Pancreas (tissue), 10 donors: ENCODE measurements at regions not wholly inside any gene's neighbourhood (a gene's known extent, or its start where the extent isn't known, plus 50 kb on each side); places are given as distances from the start of the nearest gene placed in this dataset.

ENCODE experiments used
- ATAC-seq, 4 donors: fragments of 200-7000 bp; cut with Tn5 transposase; one replicate each; pipeline versions ENCODE4 v1.8.0 to v1.9.1; 2020; ENCODE audit warnings: mild to moderate bottlenecking in 4 of 4, moderate library complexity in 4 of 4
- DNase-seq, 6 donors: peaks; one replicate each; pipeline ENCODE4 v3.0.0-alpha.2; 2020
- FAIRE-seq: peaks from 2 replicates; lab custom pipeline; 2012; peaks lifted over from hg19 to GRCh38; lab: Jason Lieb, UNC
- H3K27ac ChIP-seq, 4 donors: fragments of 200-600 bp; sonication (generic); 1 replicate in 3 of 4; 2 replicates in 1 of 4; pipeline versions ENCODE4 v1.5.0 to v1.8.0; 2020
- H3K27me3 ChIP-seq, 4 donors: fragments of 200-600 bp; one replicate each; pipeline ENCODE4 v1.8.0; 2021
- H3K36me3 ChIP-seq, 3 donors: fragments of 200-600 bp; sonication (generic) in 1 of 3; one replicate each; pipeline versions ENCODE4 v1.5.0 to v1.8.0; 2020 to 2021
- H3K4me1 ChIP-seq, 3 donors: fragments of 200-600 bp; one replicate each; pipeline ENCODE4 v1.8.0; 2021
- H3K4me3 ChIP-seq, 4 donors: fragments of 200-600 bp; sonication (generic) in 2 of 4; one replicate each; pipeline versions ENCODE4 v1.5.0 to v1.8.0; 2020 to 2021
- H3K9me3 ChIP-seq, 4 donors: fragments of 200-600 bp; one replicate each; pipeline ENCODE4 v1.8.0; 2021
- WGBS, 2 donors: extraction: QIAGEN DNeasy Blood & Tissue Kit; methylation state at CpG; one replicate each; pipeline ENCODE4 v1.1.7; 2013; 5-methylcytosine and 5-hydroxymethylcytosine counted together
- intact Hi-C, 3 donors: fragments of 100-400 bp; cut with DNase I; formaldehyde crosslinking; loops; one replicate each; pipeline versions ENCODE4 v1.11.1 to v1.14.2; 2022
- TF ChIP-seq, protein P1 (sequence below), 4 donors: fragments of 200-600 bp; sonication (generic) in 3 of 4; IDR thresholded peaks; one replicate each; pipeline versions ENCODE4 v1.5.0 to v1.8.0; 2021; ENCODE audit warnings: antibody characterized with exemption in 4 of 4
- donor health status: healthy with polysubstance abuse.
- donor health status: DM: no; HTN: no; CAD: no; lungs with moderate emphysema.
- donor health status: DM: no; HTN: no; CAD: no.
- donor health status: control.
- donor health status: control.
- donor health status: Bipolar disorder and iron deficiency.
- donor health status: DM: yes; HTN: yes; CAD: no.
- donor health status: DM: no; HTN: no; CAD: no.
- donor health status: DM: no; HTN: no; CAD: no.
- donor health status: DM: yes; HTN: yes; CAD: no.

DNA sequence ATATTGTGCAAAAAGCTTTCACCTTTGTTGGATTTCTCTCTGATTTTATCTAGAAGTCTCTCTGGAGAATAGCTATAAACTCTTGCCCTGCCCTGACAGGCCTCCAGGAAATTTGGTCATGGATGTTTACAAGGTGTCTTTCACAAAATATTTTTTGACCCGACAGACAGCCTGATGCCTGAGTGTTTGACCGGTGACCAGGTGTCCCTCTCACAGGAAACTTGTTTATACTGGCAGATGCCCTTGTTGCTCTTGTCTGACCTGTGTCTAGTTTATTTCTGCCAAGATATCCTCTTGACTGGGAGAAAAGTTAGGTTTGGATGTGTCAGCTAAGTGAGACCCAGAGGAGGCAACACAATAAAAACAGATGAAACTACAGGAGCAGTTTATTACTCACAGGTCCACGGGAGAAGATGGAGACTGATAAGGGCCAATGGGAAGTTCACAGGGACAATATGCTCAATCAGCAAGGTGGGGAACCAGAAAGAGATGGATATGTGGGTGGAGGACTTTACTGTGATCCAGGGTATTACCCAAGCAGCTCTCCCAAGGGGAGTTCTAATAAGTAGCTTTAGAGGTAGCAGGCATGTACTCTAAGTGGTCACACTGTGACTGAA is 243.3 kb downstream of the ARAP2 start:
- Histone ChIP-seq H3K4me1 (no peaks in the 10 kb centered on the region), H3K27me3 (no peaks in the 10 kb centered on the region), H3K9me3 (no peaks in the 10 kb centered on the region), H3K36me3 (no peaks in the 10 kb centered on the region), H3K27ac (no peak overlapping the region), H3K4me3 (no peak overlapping the region)
- TF ChIP-seq, protein P1, sequence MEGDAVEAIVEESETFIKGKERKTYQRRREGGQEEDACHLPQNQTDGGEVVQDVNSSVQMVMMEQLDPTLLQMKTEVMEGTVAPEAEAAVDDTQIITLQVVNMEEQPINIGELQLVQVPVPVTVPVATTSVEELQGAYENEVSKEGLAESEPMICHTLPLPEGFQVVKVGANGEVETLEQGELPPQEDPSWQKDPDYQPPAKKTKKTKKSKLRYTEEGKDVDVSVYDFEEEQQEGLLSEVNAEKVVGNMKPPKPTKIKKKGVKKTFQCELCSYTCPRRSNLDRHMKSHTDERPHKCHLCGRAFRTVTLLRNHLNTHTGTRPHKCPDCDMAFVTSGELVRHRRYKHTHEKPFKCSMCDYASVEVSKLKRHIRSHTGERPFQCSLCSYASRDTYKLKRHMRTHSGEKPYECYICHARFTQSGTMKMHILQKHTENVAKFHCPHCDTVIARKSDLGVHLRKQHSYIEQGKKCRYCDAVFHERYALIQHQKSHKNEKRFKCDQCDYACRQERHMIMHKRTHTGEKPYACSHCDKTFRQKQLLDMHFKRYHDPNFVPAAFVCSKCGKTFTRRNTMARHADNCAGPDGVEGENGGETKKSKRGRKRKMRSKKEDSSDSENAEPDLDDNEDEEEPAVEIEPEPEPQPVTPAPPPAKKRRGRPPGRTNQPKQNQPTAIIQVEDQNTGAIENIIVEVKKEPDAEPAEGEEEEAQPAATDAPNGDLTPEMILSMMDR (IDR thresholded peaks at IDR 0.05) = no peak
- ATAC-seq (no peak), FAIRE-seq (no peak), DNase-seq (no peak)
- 45 to 51% methylated on average over 3 of the region's 3 CpGs for WGBS, 2 donors
- intact Hi-C loops = no loop called here

DNA sequence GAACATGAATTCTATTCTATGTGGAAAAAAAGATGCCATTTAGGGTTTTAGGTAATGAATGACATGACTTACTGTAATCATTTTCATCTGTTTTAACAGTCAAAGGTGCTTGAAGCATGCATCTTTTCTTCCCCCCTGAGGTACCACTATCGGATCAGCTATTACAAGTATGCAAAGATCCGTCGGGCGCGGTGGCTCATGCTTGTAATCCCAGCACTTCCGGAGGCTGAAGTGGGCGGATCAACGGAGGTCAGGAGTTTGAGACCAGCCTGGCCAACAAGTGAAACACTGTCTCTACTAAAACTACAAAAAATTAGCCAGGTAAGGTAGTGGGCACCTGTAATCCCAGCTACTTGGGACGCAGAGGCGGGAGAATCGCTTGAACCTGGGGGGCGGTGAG is 241.3 kb downstream of the ARAP2 start:
- H3K36me3 ChIP-seq = no peaks in the 10 kb centered on the region
- WGBS, 2 donors = 91 to 95% methylated on average over 12 of the region's 12 CpGs
- no peaks in the 10 kb centered on the region for H3K9me3 ChIP-seq
- DNase-seq (no peak), FAIRE-seq (no peak), ATAC-seq (no peak)
- H3K4me3 ChIP-seq = no peak overlapping the region
- TF ChIP-seq, protein P1 (IDR thresholded peaks at IDR 0.05) = no peak
- H3K4me1 ChIP-seq = no peaks in the 10 kb centered on the region
- intact Hi-C loops = no loop called here
- H3K27ac ChIP-seq = no peak overlapping the region
- no peaks in the 10 kb centered on the region for H3K27me3 ChIP-seq

DNA sequence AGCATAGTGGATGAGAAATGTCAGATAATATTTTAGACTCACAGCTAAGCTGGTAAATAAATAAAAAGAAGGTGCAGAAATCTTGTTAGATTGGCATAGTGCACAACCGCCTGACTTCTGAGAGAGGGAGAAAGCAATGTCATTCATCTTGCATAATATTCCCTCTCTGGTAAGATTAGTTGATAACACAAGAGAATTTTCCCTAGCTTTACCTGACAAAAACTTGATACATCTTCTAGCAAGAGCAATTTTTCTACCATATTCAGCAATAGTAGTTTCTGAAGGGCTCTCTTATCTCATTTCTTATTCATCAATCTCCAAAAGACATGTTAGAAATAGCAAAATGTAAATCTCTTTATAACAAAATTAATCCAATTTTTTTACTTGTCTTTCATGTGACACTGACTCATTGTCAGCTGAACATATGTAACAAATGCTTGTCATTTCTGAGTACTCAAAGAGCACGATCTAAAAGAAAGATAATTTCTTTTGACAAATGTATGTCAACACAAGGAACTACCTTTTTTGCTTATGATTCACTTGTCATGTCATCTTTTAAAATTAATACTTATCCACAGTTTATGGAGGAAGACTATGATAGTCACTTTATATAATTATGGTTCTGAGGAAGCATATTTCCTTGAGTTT is 240.0 kb downstream of the ARAP2 start:
- Histone ChIP-seq H3K9me3 (no peaks in the 10 kb centered on the region), H3K27ac (no peak overlapping the region), H3K27me3 (no peaks in the 10 kb centered on the region), H3K4me3 (no peak overlapping the region), H3K36me3 (no peaks in the 10 kb centered on the region), H3K4me1 (no peaks in the 10 kb centered on the region)
- WGBS, 2 donors = 64 to 65% methylated on average over 2 of the region's 2 CpGs
- ATAC-seq (no peak), DNase-seq (no peak), FAIRE-seq (no peak)
- intact Hi-C loops = no loop called here
- TF ChIP-seq, protein P1 (IDR thresholded peaks at IDR 0.05) = no peak

DNA sequence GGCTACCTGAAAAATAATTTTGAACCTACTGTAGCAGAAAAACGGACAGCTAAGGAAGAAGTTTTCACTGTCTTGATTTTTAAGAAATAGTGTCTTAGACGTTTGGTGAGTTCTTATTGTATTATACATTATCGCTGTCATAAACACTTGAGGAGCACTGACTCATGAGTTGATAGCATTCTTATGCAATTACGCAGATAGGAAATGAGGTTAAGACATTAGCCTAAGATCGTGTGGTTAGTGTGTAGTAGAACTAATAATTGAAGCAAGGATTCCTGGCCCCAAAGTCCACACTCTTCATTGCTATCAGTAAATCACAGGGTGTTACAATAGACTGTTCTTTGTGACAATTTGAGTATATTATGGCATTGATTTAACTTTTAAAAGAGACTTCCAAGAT is 238.1 kb downstream of the ARAP2 start:
- no peaks in the 10 kb centered on the region for H3K4me1 ChIP-seq
- intact Hi-C loops = no loop called here
- TF ChIP-seq, protein P1 (IDR thresholded peaks at IDR 0.05) = no peak
- no peaks in the 10 kb centered on the region for H3K9me3 ChIP-seq
- WGBS, 2 donors = 64 to 74% methylated on average over 5 of the region's 5 CpGs
- no peak for FAIRE-seq
- no peaks in the 10 kb centered on the region for H3K27me3 ChIP-seq
- no peak overlapping the region for H3K27ac ChIP-seq
- no peaks in the 10 kb centered on the region for H3K36me3 ChIP-seq
- no peak for ATAC-seq
- no peak for DNase-seq
- no peak overlapping the region for H3K4me3 ChIP-seq

DNA sequence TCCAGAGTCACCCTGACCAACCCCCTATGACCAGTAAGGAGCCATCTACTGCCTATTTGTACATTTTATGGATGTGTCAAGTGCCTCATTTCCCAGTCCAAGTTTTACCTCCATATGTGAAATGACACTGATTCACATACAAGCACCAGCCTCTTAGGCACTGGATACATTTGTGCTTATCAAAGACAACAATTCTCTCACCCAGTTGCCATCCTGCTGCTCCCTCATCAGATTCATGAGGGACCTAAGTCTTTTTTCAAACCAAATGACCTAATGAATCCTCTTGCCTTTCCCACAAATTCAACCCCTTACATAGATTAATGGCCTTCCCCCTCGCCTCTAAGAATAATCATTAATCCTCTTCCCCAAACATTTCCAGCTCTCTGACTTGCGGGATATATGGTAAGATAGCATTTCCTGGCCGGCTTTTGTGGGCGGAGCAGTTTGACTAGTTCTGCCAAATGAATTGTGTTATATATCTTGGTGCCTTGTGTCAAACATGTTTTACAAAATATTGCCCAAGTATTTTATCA is 233.9 kb downstream of the ARAP2 start:
- WGBS, 2 donors = 36 to 40% methylated on average over 4 of the region's 4 CpGs

More for the DNA sequence above, 233.9 kb downstream of the ARAP2 start:
- DNase-seq (no peak), ATAC-seq (no peak), FAIRE-seq (no peak)
- no peaks in the 10 kb centered on the region for H3K27me3 ChIP-seq
- H3K9me3 ChIP-seq = no peaks in the 10 kb centered on the region
- no peaks in the 10 kb centered on the region for H3K36me3 ChIP-seq
- no peak overlapping the region for H3K4me3 ChIP-seq
- TF ChIP-seq, protein P1 (IDR thresholded peaks at IDR 0.05) = no peak
- intact Hi-C loops = no loop called here
- no peaks in the 10 kb centered on the region for H3K4me1 ChIP-seq
- no peak overlapping the region for H3K27ac ChIP-seq
